CD4-positive, alpha-beta T cell (primary cell): ENCODE measurements at regions not wholly inside any gene's neighbourhood (a gene's known extent, or its start where the extent isn't known, plus 50 kb on each side); places are given as distances from the start of the nearest gene placed in this dataset.

ENCODE experiments used
- ATAC-seq: fragments of 200-7000 bp; cut with Tn5 transposase; one replicate; pipeline ENCODE4 v1.10.0; 2022; ENCODE audit warnings: mild to moderate bottlenecking; ENCODE audit not compliant: poor library complexity
- CTCF ChIA-PET: fragments of 350-600 bp; sonication (Branson Sonifier 250); formaldehyde crosslinking; loops from one replicate; lab custom pipeline; 2021; ENCODE audit warnings: antibody characterized with exemption, inconsistent platforms; lab: Charles Lee
- POLR2A ChIA-PET: fragments of 350-600 bp; sonication (Branson Sonifier 250); formaldehyde crosslinking; loops from one replicate; lab custom pipeline; 2021; ENCODE audit warnings: antibody characterized with exemption, inconsistent platforms; lab: Charles Lee
- DNase-seq, 14 experiments: peaks; one replicate each; pipeline ENCODE4 v3.0.0-alpha.2; 2013 to 2020; ENCODE audit warnings: mixed read lengths in 2 of 14
- H3K27ac ChIP-seq, 2 donors: one replicate each; pipeline versions ENCODE4 v1.5.1 to v1.7.0; 2013; ENCODE audit warnings: low read length in 2 of 2, low read depth in 1 of 2, mild to moderate bottlenecking in 1 of 2
- H3K27me3 ChIP-seq, 2 experiments: 1 replicate in 1 of 2; 2 replicates in 1 of 2; pipeline versions ENCODE4 v1.6.1 to v1.7.0; 2013; ENCODE audit warnings: low read length in 2 of 2, control low read depth in 1 of 2, mild to moderate bottlenecking in 1 of 2, moderate library complexity in 1 of 2; ENCODE audit not compliant: insufficient read depth in 2 of 2, control insufficient read depth in 1 of 2
- H3K36me3 ChIP-seq: one replicate; pipeline ENCODE4 v1.6.1; 2013; ENCODE audit warnings: low read length, control low read depth; ENCODE audit not compliant: insufficient read depth
- H3K4me1 ChIP-seq: one replicate; pipeline ENCODE4 v1.6.1; 2013; ENCODE audit warnings: low read length, control low read depth; ENCODE audit not compliant: insufficient read depth
- H3K4me3 ChIP-seq: one replicate; pipeline ENCODE4 v1.5.1; 2013; ENCODE audit warnings: mild to moderate bottlenecking, low read length, moderate library complexity
- H3K9me3 ChIP-seq, 2 experiments: 1 replicate in 1 of 2; 2 replicates in 1 of 2; pipeline versions ENCODE4 v1.6.1 to v1.7.0; 2013; ENCODE audit warnings: low read length in 2 of 2, mild to moderate bottlenecking in 2 of 2, control low read depth in 1 of 2, moderate library complexity in 1 of 2; ENCODE audit not compliant: control insufficient read depth in 1 of 2, insufficient read depth in 1 of 2
- H3K27ac Mint-ChIP-seq: one replicate; pipeline ENCODE4 v1.8.0; 2020; ENCODE audit warnings: mixed read lengths
- H3K27me3 Mint-ChIP-seq: one replicate; pipeline ENCODE4 v1.8.0; 2021; ENCODE audit warnings: mixed read lengths
- H3K36me3 Mint-ChIP-seq: one replicate; pipeline ENCODE4 v1.8.0; 2021; ENCODE audit warnings: low read depth, mixed read lengths
- H3K4me1 Mint-ChIP-seq: one replicate; pipeline ENCODE4 v1.8.0; 2021; ENCODE audit warnings: low read depth, mixed read lengths
- H3K4me3 Mint-ChIP-seq: one replicate; pipeline ENCODE4 v1.8.0; 2020; ENCODE audit warnings: mild to moderate bottlenecking, mixed read lengths
- H3K9me3 Mint-ChIP-seq: one replicate; pipeline ENCODE4 v1.8.0; 2020; ENCODE audit warnings: mixed read lengths
- intact Hi-C, 2 experiments: fragments of 100-400 bp; cut with DNase I in 1 of 2; cut with micrococcal nuclease in 1 of 2; formaldehyde crosslinking; loops; one replicate each; pipeline versions ENCODE4 v1.15.1 to v1.9.0; 2023 to 2025; cut with DNase I, micrococcal nuclease
- TF ChIP-seq, protein P1 (sequence below): fragments of 200-600 bp; IDR thresholded peaks from one replicate; pipeline ENCODE4 v1.8.0; 2022; ENCODE audit warnings: antibody characterized with exemption, mild to moderate bottlenecking

GRCh38 chr12:43100231-43100630, 451.8 kb downstream of the ADAMTS20 start:
- ChIA-PET POLR2A (no interaction called here), CTCF (no interaction called here)
- Histone ChIP-seq H3K27ac (no peak overlapping the region), H3K27me3 (no peaks in the 10 kb centered on the region), H3K36me3 (no peaks in the 10 kb centered on the region), H3K9me3 (no peaks in the 10 kb centered on the region), H3K4me3 (no peak overlapping the region), H3K4me1 (no peaks in the 10 kb centered on the region)
- no peaks in the 10 kb centered on the region for H3K9me3 Mint-ChIP-seq
- TF ChIP-seq, protein P1, sequence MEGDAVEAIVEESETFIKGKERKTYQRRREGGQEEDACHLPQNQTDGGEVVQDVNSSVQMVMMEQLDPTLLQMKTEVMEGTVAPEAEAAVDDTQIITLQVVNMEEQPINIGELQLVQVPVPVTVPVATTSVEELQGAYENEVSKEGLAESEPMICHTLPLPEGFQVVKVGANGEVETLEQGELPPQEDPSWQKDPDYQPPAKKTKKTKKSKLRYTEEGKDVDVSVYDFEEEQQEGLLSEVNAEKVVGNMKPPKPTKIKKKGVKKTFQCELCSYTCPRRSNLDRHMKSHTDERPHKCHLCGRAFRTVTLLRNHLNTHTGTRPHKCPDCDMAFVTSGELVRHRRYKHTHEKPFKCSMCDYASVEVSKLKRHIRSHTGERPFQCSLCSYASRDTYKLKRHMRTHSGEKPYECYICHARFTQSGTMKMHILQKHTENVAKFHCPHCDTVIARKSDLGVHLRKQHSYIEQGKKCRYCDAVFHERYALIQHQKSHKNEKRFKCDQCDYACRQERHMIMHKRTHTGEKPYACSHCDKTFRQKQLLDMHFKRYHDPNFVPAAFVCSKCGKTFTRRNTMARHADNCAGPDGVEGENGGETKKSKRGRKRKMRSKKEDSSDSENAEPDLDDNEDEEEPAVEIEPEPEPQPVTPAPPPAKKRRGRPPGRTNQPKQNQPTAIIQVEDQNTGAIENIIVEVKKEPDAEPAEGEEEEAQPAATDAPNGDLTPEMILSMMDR, result no peak
- intact Hi-C loops, result no loop called here
- no peak overlapping the region for H3K4me3 Mint-ChIP-seq
- no peaks in the 10 kb centered on the region for H3K4me1 Mint-ChIP-seq
- no peaks in the 10 kb centered on the region for H3K36me3 Mint-ChIP-seq
- H3K27me3 Mint-ChIP-seq, result no peaks in the 10 kb centered on the region
- ATAC-seq (no peak), DNase-seq (no peak)
- H3K27ac Mint-ChIP-seq, result no peak overlapping the region

DNA sequence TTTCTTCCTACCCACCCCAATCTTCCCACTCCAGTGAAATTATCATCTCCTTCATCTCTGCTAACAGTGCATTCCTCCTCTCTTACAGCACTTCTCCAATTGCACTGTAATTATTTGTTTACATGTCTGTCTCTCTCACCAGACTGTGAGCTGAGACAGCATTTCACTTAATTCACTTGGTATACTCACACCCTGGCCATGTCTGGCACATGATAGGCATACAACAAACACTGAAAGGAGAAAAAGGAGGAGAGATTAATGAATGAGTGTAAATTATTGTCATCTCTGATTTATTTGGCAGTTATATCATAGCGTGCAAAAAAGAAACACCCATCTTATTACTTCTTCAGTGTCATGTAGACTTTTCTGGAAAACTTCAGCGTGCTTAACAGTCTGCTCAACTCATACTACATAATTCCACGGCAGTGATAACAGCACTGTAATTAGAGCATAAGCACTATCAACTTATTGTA, 452.3 kb downstream of the ADAMTS20 start:
- Mint-ChIP-seq H3K27ac (no peak overlapping the region), H3K36me3 (no peaks in the 10 kb centered on the region), H3K27me3 (no peaks in the 10 kb centered on the region), H3K4me3 (no peak overlapping the region), H3K9me3 (no peaks in the 10 kb centered on the region), H3K4me1 (no peaks in the 10 kb centered on the region)
- H3K27ac ChIP-seq, result no peak overlapping the region
- H3K4me1 ChIP-seq, result no peaks in the 10 kb centered on the region
- no peaks in the 10 kb centered on the region for H3K36me3 ChIP-seq
- POLR2A ChIA-PET, result no interaction called here
- H3K27me3 ChIP-seq, result no peaks in the 10 kb centered on the region
- TF ChIP-seq, protein P1, result no peak
- H3K9me3 ChIP-seq, result no peaks in the 10 kb centered on the region
- no peak for ATAC-seq
- CTCF ChIA-PET, result no interaction called here
- no peak overlapping the region for H3K4me3 ChIP-seq
- intact Hi-C loops, result no loop called here
- no peak for DNase-seq

GRCh38 chr12:43098766-43099550, 453.0 kb downstream of the ADAMTS20 start:
- DNase-seq, result no peak
- no peaks in the 10 kb centered on the region for H3K36me3 Mint-ChIP-seq
- POLR2A ChIA-PET, result no interaction called here
- intact Hi-C loops, result no loop called here
- CTCF ChIA-PET, result no interaction called here
- H3K9me3 Mint-ChIP-seq, result no peaks in the 10 kb centered on the region
- Histone ChIP-seq H3K27ac (no peak overlapping the region), H3K9me3 (no peaks in the 10 kb centered on the region), H3K27me3 (no peaks in the 10 kb centered on the region), H3K36me3 (no peaks in the 10 kb centered on the region), H3K4me1 (no peaks in the 10 kb centered on the region), H3K4me3 (no peak overlapping the region)
- H3K27me3 Mint-ChIP-seq, result no peaks in the 10 kb centered on the region
- H3K27ac Mint-ChIP-seq, result no peak overlapping the region
- TF ChIP-seq, protein P1, result no peak
- H3K4me3 Mint-ChIP-seq, result no peak overlapping the region
- H3K4me1 Mint-ChIP-seq, result no peaks in the 10 kb centered on the region
- no peak for ATAC-seq
